Peyer's patch (tissue), 4 donors: ENCODE measurements at regions not wholly inside any gene's neighbourhood (a gene's known extent, or its start where the extent isn't known, plus 50 kb on each side); places are given as distances from the start of the nearest gene placed in this dataset.

Experiments used
- POLR2A ChIP-seq, 2 donors: fragments of 450-650 bp; IDR thresholded peaks; one replicate each; pipeline ENCODE4 v1.5.1; 2017; ENCODE audit warnings: antibody characterized with exemption in 2 of 2, mild to moderate bottlenecking in 2 of 2, moderate library complexity in 2 of 2
- TF ChIP-seq, protein P1 (sequence below), 6 experiments: fragments of 450-650 bp in 4 of 6; fragments of 200-600 bp in 2 of 6; sonication (generic) in 1 of 6; IDR thresholded peaks; one replicate each; pipeline ENCODE4 v1.5.1; 2017 to 2019; ENCODE audit warnings: antibody characterized with exemption in 6 of 6, mild to moderate bottlenecking in 3 of 6, moderate library complexity in 1 of 6

DNA sequence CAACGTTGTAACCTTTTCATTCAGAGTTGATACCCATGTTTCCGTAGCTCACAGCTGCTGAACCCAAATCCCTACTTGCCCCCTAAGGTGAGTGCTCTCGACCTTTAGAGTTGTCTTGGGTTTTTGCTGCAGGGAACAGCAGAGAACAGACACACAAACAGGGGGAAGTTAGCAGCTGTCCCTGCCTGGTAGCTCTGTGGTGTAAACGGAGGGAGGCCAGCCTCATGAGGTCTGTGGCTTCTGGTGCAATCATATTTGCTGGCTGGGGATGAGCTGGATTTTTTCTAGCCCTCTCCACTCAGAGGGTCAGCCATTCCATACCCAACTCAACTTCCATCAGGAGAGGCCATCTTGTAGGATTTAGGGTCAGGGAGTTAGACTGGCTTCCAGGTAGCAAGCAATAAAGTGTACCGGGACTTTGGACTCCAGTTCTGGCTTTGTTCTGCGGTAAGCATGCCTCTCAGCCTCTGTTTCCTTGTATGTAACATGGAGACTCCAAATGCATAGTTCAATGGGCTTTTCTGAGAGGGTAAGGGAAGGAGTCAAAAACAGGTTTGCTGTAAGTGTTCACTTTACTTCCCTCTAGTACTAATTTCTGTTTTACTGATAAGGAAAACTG, 218.9 kb downstream of the MID1IP1 start:
- TF ChIP-seq POLR2A (IDR thresholded peaks at IDR 0.05) = no peak
- TF ChIP-seq, protein P1, sequence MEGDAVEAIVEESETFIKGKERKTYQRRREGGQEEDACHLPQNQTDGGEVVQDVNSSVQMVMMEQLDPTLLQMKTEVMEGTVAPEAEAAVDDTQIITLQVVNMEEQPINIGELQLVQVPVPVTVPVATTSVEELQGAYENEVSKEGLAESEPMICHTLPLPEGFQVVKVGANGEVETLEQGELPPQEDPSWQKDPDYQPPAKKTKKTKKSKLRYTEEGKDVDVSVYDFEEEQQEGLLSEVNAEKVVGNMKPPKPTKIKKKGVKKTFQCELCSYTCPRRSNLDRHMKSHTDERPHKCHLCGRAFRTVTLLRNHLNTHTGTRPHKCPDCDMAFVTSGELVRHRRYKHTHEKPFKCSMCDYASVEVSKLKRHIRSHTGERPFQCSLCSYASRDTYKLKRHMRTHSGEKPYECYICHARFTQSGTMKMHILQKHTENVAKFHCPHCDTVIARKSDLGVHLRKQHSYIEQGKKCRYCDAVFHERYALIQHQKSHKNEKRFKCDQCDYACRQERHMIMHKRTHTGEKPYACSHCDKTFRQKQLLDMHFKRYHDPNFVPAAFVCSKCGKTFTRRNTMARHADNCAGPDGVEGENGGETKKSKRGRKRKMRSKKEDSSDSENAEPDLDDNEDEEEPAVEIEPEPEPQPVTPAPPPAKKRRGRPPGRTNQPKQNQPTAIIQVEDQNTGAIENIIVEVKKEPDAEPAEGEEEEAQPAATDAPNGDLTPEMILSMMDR (IDR thresholded peaks at IDR 0.05) = no peak
